HEK293 (cell line): ENCODE measurements at regions not wholly inside any gene's neighbourhood (a gene's known extent, or its start where the extent isn't known, plus 50 kb on each side); places are given as distances from the start of the nearest gene placed in this dataset.

Experiments used
- CTCF ChIA-PET: fragments of 350-600 bp; formaldehyde crosslinking; extraction: SDS; loops from one replicate; lab custom pipeline; 2021; ENCODE audit warnings: antibody characterized with exemption; lab: Yijun Ruan, JAX
- POLR2A ChIA-PET: fragments of 300-600 bp; formaldehyde crosslinking; extraction: SDS; loops from one replicate; lab custom pipeline; 2020; ENCODE audit warnings: antibody characterized with exemption, inconsistent platforms; lab: Yijun Ruan, JAX
- H3K27ac ChIP-seq: fragments of 200-500 bp; sonication (Bioruptor generic); 2 replicates; pipeline ENCODE4 v1.5.1; 2014; ENCODE audit warnings: low read depth, low read length, control low read depth, inconsistent platforms; ENCODE audit errors: extremely low read depth
- H3K36me3 ChIP-seq, 2 experiments: fragments of 200-500 bp in 1 of 2; sonication (Bioruptor generic) in 1 of 2; 1 replicate in 1 of 2; 2 replicates in 1 of 2; pipeline ENCODE4 v1.5.1; 2014 to 2017; ENCODE audit warnings: inconsistent platforms in 2 of 2, low read length in 2 of 2; ENCODE audit not compliant: control insufficient read depth in 2 of 2, insufficient read depth in 1 of 2
- H3K4me1 ChIP-seq: fragments of 200-500 bp; sonication (Bioruptor generic); 2 replicates; pipeline ENCODE4 v1.5.1; 2014; ENCODE audit warnings: mild to moderate bottlenecking, low read length, inconsistent platforms; ENCODE audit not compliant: control insufficient read depth, insufficient read depth
- H3K4me3 ChIP-seq: 2 replicates; pipeline ENCODE4 v1.5.1; 2011; ENCODE audit warnings: low read depth, mild to moderate bottlenecking, control low read depth, low read length, moderate library complexity
- H3K9me3 ChIP-seq: fragments of 200-500 bp; sonication (Bioruptor generic); 2 replicates; pipeline ENCODE4 v1.5.1; 2014; ENCODE audit warnings: low read depth, low read length, inconsistent platforms; ENCODE audit not compliant: control insufficient read depth, insufficient read depth
- GLI4 ChIP-seq: fragments of 450-650 bp; formaldehyde crosslinking; IDR thresholded peaks from 2 replicates; pipeline ENCODE4 v1.5.1; 2016; ENCODE audit warnings: missing biosample characterization, missing genetic modification characterization
- KLF1 ChIP-seq: fragments of 450-650 bp; formaldehyde crosslinking; IDR thresholded peaks from 2 replicates; pipeline ENCODE4 v1.5.1; 2016; ENCODE audit warnings: missing biosample characterization, missing genetic modification characterization
- PATZ1 ChIP-seq: fragments of 450-650 bp; formaldehyde crosslinking; IDR thresholded peaks from 2 replicates; pipeline ENCODE4 v1.5.1; 2016; ENCODE audit warnings: missing biosample characterization, missing genetic modification characterization
- PRDM10 ChIP-seq: fragments of 450-650 bp; formaldehyde crosslinking; IDR thresholded peaks from 2 replicates; pipeline ENCODE4 v1.5.1; 2016; ENCODE audit warnings: missing biosample characterization, missing genetic modification characterization
- PRDM4 ChIP-seq: fragments of 450-650 bp; formaldehyde crosslinking; IDR thresholded peaks from 2 replicates; pipeline ENCODE4 v1.5.1; 2017; ENCODE audit warnings: missing biosample characterization, missing genetic modification characterization
- REST ChIP-seq: fragments of 450-650 bp; formaldehyde crosslinking; IDR thresholded peaks from 2 replicates; pipeline ENCODE4 v1.5.1; 2016; ENCODE audit warnings: missing biosample characterization, missing genetic modification characterization
- SETDB1 ChIP-seq: IDR thresholded peaks from one replicate; pipeline ENCODE4 v1.6.1; 2017; ENCODE audit warnings: mild to moderate bottlenecking, low read length, moderate library complexity, mixed read lengths; ENCODE audit not compliant: insufficient read length
- ZBTB17 ChIP-seq: fragments of 450-650 bp; formaldehyde crosslinking; IDR thresholded peaks from 2 replicates; pipeline ENCODE4 v1.5.1; 2016; ENCODE audit warnings: missing biosample characterization, missing genetic modification characterization
- ZBTB20 ChIP-seq: fragments of 450-650 bp; formaldehyde crosslinking; IDR thresholded peaks from 2 replicates; pipeline ENCODE4 v1.5.1; 2016; ENCODE audit warnings: missing biosample characterization, missing genetic modification characterization
- ZEB2 ChIP-seq: fragments of 450-650 bp; formaldehyde crosslinking; IDR thresholded peaks from 2 replicates; pipeline ENCODE4 v1.5.1; 2016; ENCODE audit warnings: missing biosample characterization, missing genetic modification characterization
- ZNF112 ChIP-seq: fragments of 450-650 bp; formaldehyde crosslinking; IDR thresholded peaks from 2 replicates; pipeline ENCODE4 v1.5.0; 2017; ENCODE audit warnings: missing biosample characterization, missing genetic modification characterization
- ZNF175 ChIP-seq: fragments of 450-650 bp; formaldehyde crosslinking; IDR thresholded peaks from 2 replicates; pipeline ENCODE4 v1.5.1; 2016; ENCODE audit warnings: missing biosample characterization, missing genetic modification characterization
- ZNF311 ChIP-seq: fragments of 450-650 bp; formaldehyde crosslinking; IDR thresholded peaks from 2 replicates; pipeline ENCODE4 v1.5.1; 2017; ENCODE audit warnings: missing biosample characterization, missing genetic modification characterization, borderline replicate concordance
- ZNF341 ChIP-seq: fragments of 450-650 bp; formaldehyde crosslinking; IDR thresholded peaks from 2 replicates; pipeline ENCODE4; 2016; ENCODE audit warnings: low read depth, missing biosample characterization, missing genetic modification characterization
- ZNF404 ChIP-seq: fragments of 450-650 bp; formaldehyde crosslinking; IDR thresholded peaks from 2 replicates; pipeline ENCODE4 v1.5.1; 2017; ENCODE audit warnings: missing biosample characterization, missing genetic modification characterization
- ZNF549 ChIP-seq: fragments of 450-650 bp; IDR thresholded peaks from 2 replicates; pipeline ENCODE4 v1.5.1; 2018; ENCODE audit warnings: missing biosample characterization, missing genetic modification characterization, mild to moderate bottlenecking, inconsistent platforms, moderate library complexity
- ZNF571 ChIP-seq: fragments of 450-650 bp; formaldehyde crosslinking; IDR thresholded peaks from 2 replicates; pipeline ENCODE4 v1.5.0; 2017; ENCODE audit warnings: missing biosample characterization, missing genetic modification characterization
- ZNF600 ChIP-seq: fragments of 450-650 bp; formaldehyde crosslinking; IDR thresholded peaks from 2 replicates; pipeline ENCODE4 v1.5.1; 2016; ENCODE audit warnings: missing biosample characterization, missing genetic modification characterization
- ZNF660 ChIP-seq: fragments of 450-650 bp; IDR thresholded peaks from 2 replicates; pipeline ENCODE4 v1.5.1; 2018; ENCODE audit warnings: missing biosample characterization, mild to moderate bottlenecking, missing genetic modification characterization
- ZNF791 ChIP-seq: fragments of 450-650 bp; formaldehyde crosslinking; IDR thresholded peaks from 2 replicates; pipeline ENCODE4 v1.5.1; 2016; ENCODE audit warnings: missing biosample characterization, missing genetic modification characterization
- ZNF792 ChIP-seq: fragments of 450-650 bp; formaldehyde crosslinking; IDR thresholded peaks from 2 replicates; pipeline ENCODE4 v1.5.1; 2016; ENCODE audit warnings: missing biosample characterization, missing genetic modification characterization
- ZNF837 ChIP-seq: fragments of 450-650 bp; formaldehyde crosslinking; IDR thresholded peaks from 2 replicates; pipeline ENCODE4 v1.5.1; 2016; ENCODE audit warnings: missing biosample characterization, missing genetic modification characterization
- ZNF843 ChIP-seq: fragments of 450-650 bp; formaldehyde crosslinking; IDR thresholded peaks from 2 replicates; pipeline ENCODE4 v1.5.1; 2016; ENCODE audit warnings: missing biosample characterization, missing genetic modification characterization
- ZSCAN16 ChIP-seq: fragments of 450-650 bp; formaldehyde crosslinking; IDR thresholded peaks from 2 replicates; pipeline ENCODE4 v1.5.1; 2016; ENCODE audit warnings: missing biosample characterization, missing genetic modification characterization
- TF ChIP-seq, protein P1 (sequence below): fragments of 450-650 bp; formaldehyde crosslinking; IDR thresholded peaks from 2 replicates; pipeline ENCODE4 v1.5.1; 2016; ENCODE audit warnings: missing biosample characterization, missing genetic modification characterization

DNA sequence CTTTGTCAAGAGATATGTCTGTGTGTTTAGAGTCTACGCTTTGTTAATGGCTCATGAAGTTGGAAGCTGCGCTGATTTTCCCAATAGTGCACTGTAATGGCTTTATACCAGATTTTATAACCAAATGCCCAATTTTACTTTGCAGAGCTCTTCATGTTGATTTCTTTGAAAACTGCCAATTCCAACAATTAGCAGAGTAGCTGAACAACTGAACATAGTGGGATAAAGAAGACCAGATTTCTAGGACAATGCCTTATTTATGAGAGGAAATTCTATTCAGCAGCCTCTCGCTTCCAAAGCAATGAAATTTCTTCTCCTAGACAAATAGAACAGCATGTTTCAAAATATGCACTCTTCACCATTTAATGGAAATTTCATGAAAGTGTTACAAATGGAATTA lies 66.9 kb upstream of the PROK2 start (continued):
- TF ChIP-seq PATZ1 (tag by site-specific recombination) (no peak), ZSCAN16 (tag by site-specific recombination) (no peak), ZNF571 (no peak), SETDB1 (no peak), ZNF843 (no peak), ZNF404 (tag by site-specific recombination) (no peak), ZNF600 (tag by site-specific recombination) (no peak)
- TF ChIP-seq, all 188 proteins: peak for 0

DNA sequence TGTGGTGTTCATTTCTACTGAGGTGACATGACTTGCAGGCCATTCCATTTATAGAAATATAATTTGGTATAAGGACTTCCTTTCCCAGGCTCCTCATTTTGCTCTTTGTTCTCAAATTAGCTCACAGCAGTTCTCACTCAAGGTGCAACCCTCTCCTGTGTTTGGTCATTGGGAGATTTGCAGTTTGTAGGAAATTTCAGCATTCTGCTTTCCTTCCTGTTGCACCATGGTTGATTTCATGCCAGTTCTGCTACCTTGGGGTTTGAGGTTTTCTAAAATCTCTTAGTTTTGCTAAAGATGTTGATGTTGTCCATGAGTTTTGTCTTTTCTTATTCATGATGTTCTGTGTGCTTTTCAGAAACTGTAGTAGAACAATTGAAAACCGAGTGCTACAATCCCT lies 65.7 kb upstream of the PROK2 start:
- ChIA-PET POLR2A (no interaction called here), CTCF (interaction anchor here (0.6 kb wide), 1 partner anchor 448 kb away, joined by 3 read pairs; no protein-coding TSS in a partner anchor)
- TF ChIP-seq REST (no peak), ZEB2 (tag by site-specific recombination) (no peak), ZNF660 (tag by site-specific recombination) (no peak), ZNF791 (tag by site-specific recombination) (no peak), ZBTB20 (tag by site-specific recombination) (no peak), ZNF837 (tag by site-specific recombination) (no peak), PRDM10 (no peak), PRDM4 (tag by site-specific recombination) (no peak), ZNF549 (tag by site-specific recombination) (no peak), ZNF311 (tag by site-specific recombination) (no peak), ZBTB17 (tag by site-specific recombination) (no peak), GLI4 (tag by site-specific recombination) (no peak), ZNF112 (tag by site-specific recombination) (no peak), ZNF792 (tag by site-specific recombination) (no peak), KLF1 (tag by site-specific recombination) (no peak), ZNF175 (tag by site-specific recombination) (no peak), ZNF341 (tag by site-specific recombination) (no peak)
- TF ChIP-seq, protein P1, sequence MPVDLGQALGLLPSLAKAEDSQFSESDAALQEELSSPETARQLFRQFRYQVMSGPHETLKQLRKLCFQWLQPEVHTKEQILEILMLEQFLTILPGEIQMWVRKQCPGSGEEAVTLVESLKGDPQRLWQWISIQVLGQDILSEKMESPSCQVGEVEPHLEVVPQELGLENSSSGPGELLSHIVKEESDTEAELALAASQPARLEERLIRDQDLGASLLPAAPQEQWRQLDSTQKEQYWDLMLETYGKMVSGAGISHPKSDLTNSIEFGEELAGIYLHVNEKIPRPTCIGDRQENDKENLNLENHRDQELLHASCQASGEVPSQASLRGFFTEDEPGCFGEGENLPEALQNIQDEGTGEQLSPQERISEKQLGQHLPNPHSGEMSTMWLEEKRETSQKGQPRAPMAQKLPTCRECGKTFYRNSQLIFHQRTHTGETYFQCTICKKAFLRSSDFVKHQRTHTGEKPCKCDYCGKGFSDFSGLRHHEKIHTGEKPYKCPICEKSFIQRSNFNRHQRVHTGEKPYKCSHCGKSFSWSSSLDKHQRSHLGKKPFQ (tag by site-specific recombination), result no peak
- Histone ChIP-seq H3K4me3 (no peak overlapping the region), H3K9me3 (no peaks in the 10 kb centered on the region), H3K4me1 (no peaks in the 10 kb centered on the region), H3K36me3 (no peaks in the 10 kb centered on the region), H3K27ac (no peak overlapping the region)
